HK-2 (cell line): ENCODE measurements at regions not wholly inside any gene's neighbourhood (a gene's known extent, or its start where the extent isn't known, plus 50 kb on each side); places are given as distances from the start of the nearest gene placed in this dataset.

Experiments
- DNase-seq: peaks from one replicate; pipeline ENCODE4 v3.0.0-alpha.2; 2018; ENCODE audit not compliant: unreplicated experiment

- no peak for DNase-seq
Observed at GRCh38 chr1:244346972-244347618, 104.6 kb downstream of the ADSS2 start.

GRCh38 chr1:244347942-244348341 lies 103.8 kb downstream of the ADSS2 start:
- DNase-seq = no peak

- DNase-seq = no peak
Observed at GRCh38 chr1:244349103-244349531, 102.6 kb downstream of the ADSS2 start.

DNA sequence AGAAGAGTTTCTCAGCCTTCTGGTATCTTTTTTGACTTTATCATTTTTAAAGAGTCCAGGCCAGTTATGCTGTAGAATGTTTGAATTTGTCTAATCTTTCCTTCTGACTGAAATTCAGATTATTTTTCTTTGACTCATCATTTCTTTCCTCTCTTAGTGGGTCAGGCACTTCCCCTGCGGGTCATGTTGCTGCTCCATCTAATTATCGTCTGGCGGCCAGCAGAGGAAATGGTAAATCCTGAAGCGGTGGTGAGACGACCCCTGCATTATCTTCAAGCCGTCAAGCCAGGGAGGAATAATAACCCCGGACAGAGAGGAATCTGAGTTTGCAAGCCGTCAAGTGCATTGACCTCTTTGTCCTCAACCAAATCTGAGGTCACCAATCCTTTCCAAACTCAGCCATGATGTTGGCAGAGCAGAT lies 102.1 kb downstream of the ADSS2 start:
- no peak for DNase-seq

DNA sequence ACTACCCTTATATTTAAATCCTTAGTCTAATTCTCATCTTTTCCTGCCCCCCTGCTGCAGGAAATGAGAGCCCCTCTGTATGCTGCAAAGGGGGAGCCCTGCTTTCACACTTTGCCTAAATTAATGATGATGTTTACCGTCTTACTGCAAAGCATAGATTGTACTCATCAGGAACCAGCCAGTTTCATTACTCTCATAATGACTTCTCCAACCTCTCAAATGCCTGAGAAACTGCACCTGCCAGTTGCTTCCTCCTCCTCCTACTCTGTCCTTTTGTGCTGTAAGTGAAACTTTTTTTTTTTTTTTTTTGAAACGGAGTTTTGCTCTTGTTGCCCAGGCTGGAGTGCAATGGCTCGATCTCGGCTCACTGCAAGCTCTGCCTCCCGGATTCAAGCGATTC lies 101.7 kb downstream of the ADSS2 start:
- no peak for DNase-seq

DNA sequence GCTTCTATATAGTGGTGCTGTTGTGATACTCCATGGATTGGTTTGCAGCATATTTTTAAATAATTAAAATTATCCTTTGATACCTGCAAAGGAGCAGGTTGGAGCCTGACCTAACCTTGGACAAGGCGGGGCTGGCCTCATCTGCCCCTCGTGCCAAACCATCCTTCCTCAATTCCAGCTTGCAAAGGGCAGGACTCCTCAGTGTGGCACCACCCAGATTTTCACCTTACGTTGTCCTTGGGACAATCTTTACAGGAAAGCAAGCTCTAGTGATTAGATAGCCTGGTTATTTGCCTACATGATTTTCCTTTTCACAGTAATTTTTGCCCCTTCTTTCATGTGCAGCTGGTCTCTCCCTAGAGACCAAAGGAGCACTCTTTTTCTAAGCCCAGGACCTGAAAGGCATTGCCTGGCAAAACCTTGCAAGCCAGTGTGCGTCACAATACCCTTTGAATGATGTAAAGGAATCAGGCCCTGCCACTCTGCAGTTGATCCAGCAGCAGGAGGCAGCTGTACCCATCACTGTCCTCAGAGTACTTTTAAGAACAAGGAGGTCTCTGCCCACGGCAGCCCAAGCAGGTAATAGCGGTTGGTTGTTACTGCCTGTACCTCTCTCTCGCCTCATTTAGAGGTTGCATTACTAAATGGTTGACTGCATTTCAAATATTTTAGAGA lies 99.4 kb downstream of the ADSS2 start:
- no peak for DNase-seq

DNA sequence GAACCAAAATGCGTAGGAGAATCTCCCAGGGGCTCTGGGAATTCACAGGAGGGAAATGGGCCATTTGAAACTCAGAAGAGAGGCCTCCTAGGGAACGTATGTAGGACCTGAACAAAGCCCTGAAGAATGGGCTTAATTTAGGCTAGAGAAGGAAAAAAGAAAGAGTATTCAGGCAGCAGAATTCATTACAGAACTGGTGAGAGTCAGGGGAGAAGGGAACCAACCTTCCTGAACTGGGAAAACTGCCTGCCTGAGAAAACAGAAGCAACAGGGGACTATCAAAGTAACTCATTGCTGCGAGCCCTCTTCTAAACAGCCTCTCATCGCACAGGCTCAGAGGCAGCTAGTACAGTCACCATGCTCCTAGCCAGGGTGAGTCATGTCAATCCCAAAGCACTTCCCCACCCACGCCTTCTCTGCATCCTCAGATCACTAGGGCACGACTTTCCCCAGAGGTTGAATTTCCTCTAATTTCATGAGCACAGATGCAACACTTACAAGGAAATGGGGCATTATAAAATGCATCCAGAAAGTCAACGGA lies 98.1 kb downstream of the ADSS2 start:
- peak; percentile 89 for DNase-seq

GRCh38 chr1:244354810-244355278 lies 96.9 kb downstream of the ADSS2 start:
- no peak for DNase-seq

DNA sequence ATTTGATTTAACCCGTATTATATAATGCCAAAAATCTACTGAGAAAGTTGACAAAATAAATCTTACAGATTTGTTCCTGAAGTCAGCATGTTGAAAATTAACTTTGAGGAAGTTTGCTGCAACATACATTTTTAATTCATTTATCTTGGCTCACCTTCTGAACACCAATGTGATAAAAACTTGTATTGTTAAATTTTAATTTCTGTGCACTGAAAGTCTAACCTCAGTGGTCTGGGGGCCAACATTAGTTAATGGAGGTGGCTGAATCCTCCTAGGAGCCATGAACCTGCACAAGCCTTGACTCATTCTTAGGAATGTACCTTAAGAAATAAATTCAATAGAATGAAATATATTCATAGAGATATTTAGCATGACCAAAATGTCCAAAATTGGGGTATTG lies 95.3 kb downstream of the ADSS2 start:
- DNase-seq = no peak
